ENCODE measurements at regions not wholly inside any gene's neighbourhood (a gene's known extent, or its start where the extent isn't known, plus 50 kb on each side); places are given as distances from the start of the nearest gene placed in this dataset.
A peak's percentile ranks its signal among the peaks of the same experiment; 100 is the strongest.

DNA sequence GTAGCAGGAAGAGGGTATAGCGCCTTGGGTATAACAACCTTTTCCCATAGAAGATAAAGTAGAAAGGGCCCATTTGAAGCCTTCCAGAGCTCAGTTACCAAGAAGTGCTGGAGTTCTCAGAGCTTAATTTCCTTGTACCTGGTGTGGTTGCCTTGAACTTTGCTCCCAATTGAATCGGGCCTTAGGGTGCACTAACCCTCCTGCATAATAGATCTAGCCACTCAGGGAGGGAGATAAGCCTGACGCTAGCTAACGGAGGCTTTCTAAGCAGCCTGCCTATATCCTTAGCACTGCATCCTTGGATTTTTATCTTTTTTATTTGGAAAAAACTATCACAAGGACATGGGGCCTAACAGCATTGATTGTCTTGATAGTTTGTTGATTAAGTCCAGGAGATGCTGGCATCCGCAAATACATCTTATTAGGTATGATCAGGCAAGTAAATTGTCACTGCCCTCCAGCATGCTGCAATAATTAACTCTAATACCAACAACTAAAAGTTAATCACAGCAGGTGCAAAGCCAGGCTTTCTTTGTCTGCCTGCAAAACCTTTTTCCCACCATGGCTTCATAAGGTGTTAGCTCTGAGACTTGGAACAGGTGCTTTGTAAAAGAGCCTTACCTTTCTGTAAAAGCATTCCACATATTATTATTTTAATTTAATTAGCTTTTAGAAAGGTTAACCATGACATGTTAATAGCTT is 199.4 kb downstream of the SREK1 start:
- H3K4me3 ChIP-seq (ENCODE audit: low read length), result no peak overlapping the region
- no peak for DNase-seq (ENCODE audit: low read depth, low spot score)

DNA sequence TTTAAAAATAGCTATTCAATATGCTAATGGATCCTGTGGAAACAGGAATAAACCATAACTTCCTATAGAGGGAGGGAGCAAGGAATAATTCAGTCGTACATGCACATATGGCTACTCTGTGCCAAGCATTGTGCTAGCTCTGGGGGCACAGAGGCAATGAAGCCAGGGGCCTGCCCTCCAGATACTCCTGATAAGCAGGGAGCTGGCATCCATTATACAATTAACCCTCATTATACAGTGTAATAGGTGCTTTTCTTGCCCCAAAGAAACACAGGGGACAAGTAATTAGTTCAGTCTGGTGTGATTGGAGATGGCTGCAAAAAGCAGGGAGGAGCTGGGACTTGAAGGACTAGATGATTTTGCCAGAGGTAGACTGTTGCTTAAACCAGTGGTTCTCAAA is 200.4 kb downstream of the SREK1 start:
- DNase-seq (ENCODE audit: low read depth, low spot score), result no peak
- H3K4me3 ChIP-seq (ENCODE audit: low read length), result no peak overlapping the region

DNA sequence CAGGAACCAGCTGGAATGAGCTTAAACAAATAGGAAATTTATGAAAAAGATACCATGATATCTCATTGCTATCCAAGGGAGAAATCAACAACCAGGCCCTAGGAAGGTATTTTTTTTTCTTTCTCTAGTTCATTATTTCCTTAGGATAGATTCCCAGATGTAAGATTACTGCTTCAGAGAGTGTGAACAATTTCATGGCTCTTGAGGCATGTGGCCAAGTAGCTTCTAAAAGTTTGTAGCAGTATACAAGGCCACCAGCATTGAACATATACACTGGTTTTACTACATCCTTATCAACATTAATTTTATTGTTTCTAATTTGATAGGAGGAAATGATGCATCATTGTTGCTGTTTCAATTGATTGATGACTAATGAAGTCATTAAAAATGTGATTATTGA is 201.2 kb downstream of the SREK1 start:
- DNase-seq (ENCODE audit: low read depth, low spot score), result no peak
- no peak overlapping the region for H3K4me3 ChIP-seq (ENCODE audit: low read length)

DNA sequence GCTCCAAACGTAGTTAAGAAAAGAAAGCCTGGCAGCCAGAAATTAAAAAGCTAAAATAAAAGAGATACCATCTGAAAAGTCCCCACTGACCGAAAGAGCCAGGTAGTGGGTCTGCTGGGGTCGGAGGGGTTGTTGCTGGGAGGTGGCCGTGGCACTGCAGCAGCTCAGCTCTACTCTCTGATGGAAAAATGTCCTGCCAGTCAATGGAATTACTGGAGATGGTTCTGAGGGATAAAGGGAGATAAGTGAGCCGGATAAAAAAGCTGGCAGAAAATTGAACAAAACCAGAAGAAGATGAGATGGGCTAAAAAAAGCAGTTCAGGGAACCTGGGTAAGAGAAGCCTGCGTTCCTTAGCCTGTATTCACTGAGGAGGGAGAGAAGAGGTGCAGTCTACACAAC is 202.8 kb downstream of the SREK1 start:
- no peak overlapping the region for H3K4me3 ChIP-seq (ENCODE audit: low read length)
- DNase-seq (ENCODE audit: low read depth, low spot score), result no peak

DNA sequence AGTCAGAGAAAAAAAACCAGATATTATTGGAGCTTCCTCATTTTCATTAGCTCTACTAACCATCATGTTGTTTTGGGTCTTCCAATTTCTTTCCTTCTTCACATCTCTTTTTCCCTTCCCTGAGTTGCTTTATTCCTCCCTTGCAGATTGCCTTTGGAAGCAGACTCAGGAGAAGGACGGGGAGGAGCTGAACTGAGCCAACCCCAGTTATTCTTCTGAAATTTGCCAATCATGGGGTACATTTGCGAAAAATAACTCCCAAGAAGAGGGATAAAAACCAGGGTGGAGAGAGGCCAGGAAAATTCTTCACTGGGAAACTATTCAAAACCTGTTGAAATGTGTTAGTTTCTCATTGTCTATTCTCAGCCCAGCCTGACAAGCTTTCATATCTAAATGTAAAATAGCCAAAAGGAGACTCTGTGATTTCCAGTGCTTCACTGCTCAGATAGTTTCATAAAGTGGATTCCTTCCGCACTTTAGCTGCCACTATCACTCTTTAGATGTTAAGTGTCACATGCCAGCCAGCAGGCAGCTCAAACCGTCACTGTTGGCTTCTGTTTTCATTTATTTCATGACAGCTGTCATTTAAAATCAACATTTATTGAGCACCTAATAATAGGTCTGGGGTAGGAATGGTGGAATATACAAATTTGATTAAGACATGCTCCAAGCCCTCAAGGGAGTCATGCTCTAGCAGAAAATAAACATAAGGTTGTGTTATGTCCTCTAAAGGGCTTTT is 204.5 kb downstream of the SREK1 start:
- no peak for DNase-seq (ENCODE audit: low read depth, low spot score)

DNA sequence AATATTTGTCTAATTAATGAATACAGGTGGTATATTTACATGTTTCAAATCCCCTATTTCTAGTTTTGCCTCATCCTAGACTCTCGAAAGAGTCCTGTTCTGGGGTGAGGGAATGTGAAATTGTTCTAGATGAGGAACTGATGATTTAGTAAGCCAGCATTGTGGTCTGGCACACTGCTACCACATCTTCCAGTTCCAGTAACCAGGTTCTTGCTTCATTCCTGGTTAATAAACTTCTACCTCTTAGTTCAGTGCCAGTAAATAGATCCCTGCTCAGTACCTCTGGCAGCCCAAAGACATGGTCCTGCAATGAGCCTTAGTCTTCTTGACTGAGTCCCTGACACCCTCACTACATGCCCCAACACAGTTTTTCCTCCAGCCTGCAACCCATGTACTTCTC is 207.7 kb downstream of the SREK1 start:
- H3K4me3 ChIP-seq (ENCODE audit: low read length), result no peak overlapping the region
- DNase-seq (ENCODE audit: low read depth, low spot score), result no peak

More for the DNA sequence above, 204.5 kb downstream of the SREK1 start:
- H3K4me3 ChIP-seq (ENCODE audit: low read length), result no peak overlapping the region

DNA sequence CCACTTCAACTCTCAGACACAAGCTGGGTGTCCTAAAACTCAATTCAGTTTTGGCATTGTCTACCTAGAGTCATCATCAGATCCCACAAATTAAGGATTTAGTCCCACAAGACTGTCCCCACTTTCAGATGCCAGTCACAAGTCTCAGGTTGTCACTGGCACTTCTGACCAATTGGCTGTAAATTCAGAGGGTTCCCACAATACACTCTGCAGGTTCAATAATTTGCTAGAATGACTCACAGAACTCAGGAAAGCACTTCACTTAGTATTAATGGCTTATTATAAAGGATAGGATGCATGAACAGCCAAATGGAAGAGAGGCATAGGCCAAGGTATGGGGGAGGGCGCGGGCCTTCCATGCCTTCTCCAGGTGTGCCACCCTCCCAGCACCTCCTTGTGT is 209.1 kb downstream of the SREK1 start:
- H3K4me3 ChIP-seq (ENCODE audit: low read length), result no peak overlapping the region

DNA sequence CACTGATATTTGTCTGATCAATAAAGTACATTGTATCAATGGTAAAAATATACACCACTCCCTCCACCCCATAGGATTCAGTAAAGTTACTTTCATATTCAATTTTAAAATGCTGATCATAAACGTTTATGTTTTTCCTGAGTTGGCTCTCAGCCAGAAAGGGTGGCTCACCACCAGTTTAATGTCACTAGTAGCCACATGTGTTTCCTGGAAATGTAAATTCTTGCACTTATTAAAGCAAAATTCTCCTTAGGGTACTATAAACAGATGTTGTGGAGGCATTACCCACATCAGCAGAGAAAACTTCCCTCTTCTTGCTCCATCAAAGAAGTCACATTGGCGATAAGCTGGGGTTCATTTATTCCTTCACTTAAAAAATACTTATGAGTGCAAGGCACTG is 210.3 kb downstream of the SREK1 start:
- DNase-seq (ENCODE audit: low read depth, low spot score), result peak; percentile 1
- H3K4me3 ChIP-seq (ENCODE audit: low read length), result no peak overlapping the region

More for the DNA sequence above, 209.1 kb downstream of the SREK1 start:
- no peak for DNase-seq (ENCODE audit: low read depth, low spot score)

DNA sequence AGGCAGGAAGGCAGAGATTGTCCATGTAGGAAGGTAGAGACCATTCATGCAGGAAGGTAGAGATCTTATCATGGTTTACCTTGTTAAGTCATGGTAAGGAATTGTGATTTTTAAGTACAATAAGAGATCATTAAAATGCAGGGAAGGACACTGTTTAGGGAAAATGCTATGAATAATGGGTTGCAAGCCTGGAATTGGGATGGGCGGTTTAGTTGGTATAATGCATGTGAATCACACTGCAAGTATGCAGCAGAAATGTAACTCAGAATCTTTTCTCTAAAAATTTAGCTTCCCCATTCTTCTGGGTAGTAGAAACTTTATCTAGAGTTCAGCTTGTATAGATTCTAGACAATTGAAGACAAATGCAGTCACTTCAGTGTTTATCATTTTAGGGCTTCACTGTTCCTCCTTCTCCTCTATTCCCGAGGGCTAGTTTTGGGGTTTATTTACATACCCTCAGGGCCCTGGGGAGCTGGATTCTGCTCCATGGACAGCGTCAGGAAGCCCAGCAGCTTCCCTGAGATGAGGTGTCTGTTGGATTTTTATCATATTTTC is 212.0 kb downstream of the SREK1 start:
- no peak for DNase-seq (ENCODE audit: low read depth, low spot score)
- no peak overlapping the region for H3K4me3 ChIP-seq (ENCODE audit: low read length)

DNA sequence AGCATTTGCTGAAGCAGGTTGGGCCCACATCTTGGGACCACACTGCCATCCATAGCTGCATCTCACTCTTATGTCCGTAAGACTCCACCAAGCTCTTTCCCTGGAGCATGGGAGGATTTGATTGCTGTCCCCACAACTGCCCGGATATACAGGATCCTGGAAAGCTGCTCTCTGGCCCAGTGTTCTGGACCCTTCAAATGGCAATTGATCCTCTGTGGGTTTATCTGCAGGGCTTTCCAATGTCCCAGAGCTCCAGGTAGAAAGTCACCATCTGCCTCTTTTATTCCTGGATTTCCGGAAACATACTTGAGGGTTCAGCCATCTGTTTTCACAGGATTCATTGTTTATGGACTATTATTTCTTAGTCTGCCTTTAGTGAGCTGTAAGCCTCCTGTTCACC is 214.6 kb downstream of the SREK1 start:
- DNase-seq (ENCODE audit: low read depth, low spot score), result no peak
- H3K4me3 ChIP-seq (ENCODE audit: low read length), result no peak overlapping the region

DNA sequence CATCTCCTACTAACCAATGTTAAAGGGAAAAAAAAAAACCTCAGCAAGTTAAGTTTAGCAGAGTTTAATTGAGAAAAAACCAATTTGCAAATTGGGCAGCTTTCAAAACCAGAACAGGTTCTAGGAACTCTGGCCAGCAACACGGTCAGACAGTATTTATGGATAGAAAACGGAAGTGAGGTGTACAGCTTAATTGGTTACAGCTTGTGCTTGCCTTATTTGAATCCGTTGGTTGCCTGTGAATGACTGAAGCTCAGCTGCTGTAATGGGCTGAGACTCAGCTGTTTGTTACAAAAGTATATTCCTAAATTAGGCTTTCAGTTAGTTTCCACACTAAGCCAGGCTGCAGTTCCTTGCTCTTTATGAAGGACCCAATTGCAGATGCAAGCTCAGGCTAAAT is 217.0 kb downstream of the SREK1 start:
- DNase-seq (ENCODE audit: low read depth, low spot score), result no peak
- H3K4me3 ChIP-seq (ENCODE audit: low read length), result no peak overlapping the region

DNA sequence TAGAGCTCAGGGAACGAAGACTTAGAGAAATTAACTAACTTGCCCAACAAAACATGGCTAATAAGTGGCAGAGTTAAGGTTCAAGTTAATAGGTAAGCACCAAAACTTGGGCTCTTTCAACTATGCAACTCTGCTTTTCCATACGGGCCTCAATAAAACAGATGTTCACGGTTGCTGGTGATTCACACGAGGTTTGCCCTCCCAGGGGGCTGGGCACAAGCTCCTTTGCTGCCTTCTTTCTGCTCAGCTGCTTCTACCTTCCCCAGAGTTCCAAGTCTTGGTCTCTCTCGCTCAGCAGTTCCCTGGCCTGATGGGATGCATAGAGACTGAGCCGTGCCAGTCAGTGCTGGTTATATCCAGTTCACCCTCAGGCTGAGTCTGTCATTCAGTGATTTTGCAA is 217.9 kb downstream of the SREK1 start:
- H3K4me3 ChIP-seq (ENCODE audit: low read length), result no peak overlapping the region
- no peak for DNase-seq (ENCODE audit: low read depth, low spot score)

DNA sequence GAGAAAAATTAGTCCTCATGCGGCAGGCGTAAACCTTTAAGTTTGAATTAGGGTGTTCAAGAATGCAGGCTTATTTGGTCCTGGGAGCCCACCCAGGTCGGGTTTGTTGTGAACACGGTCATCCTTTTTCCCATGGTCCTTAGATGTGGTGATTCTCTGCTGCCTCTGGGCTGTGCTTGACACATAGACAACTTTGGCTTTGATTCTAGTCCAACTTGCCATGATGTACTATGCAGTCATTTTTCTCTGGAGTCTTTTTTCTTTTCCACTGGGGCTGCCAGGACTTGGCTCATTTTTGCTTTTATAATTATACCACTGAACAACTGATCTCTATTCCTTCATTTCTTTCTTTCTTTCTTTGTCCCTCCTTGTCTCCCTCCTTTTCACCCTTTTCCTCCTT is 218.6 kb downstream of the SREK1 start:
- no peak overlapping the region for H3K4me3 ChIP-seq (ENCODE audit: low read length)
- no peak for DNase-seq (ENCODE audit: low read depth, low spot score)

DNA sequence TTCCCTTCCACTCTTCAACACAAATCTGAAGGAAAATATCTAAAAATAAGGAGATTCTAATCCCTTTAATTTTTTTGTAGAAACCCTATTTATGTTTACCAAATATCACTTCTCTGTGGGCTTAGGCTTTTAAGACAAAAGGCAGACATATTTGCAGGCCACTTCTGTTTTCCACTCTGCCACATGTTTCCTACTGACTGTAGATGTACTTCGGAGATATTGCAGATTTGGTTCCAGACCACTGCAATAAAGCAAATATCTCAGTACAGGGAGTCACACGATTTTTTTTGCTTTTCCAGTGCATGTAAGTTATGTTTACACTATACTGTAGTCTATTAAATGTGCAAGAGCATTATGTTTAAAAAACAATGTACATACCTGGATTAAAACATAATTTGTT is 219.0 kb downstream of the SREK1 start:
- DNase-seq (ENCODE audit: low read depth, low spot score), result no peak
- no peak overlapping the region for H3K4me3 ChIP-seq (ENCODE audit: low read length)

DNA sequence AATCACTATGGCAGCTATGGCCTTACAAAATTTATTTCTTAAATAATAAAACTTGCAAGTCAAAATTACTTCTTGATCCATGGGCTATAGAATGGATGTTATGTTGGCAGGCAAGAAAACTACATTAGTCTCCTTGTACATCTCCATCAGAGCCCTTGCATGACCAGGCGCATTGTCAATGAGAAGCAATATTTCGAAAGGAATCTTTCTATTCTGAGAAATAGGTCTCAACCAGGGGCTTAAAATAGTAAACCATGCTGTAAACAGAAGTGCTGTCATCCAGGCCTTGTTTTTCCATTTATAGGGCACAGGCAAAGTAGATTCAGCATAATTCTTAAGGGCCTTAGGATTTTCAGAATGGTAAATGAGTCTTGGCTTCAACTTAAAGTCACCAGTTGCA is 220.1 kb downstream of the SREK1 start:
- H3K4me3 ChIP-seq (ENCODE audit: low read length), result no peak overlapping the region

DNA sequence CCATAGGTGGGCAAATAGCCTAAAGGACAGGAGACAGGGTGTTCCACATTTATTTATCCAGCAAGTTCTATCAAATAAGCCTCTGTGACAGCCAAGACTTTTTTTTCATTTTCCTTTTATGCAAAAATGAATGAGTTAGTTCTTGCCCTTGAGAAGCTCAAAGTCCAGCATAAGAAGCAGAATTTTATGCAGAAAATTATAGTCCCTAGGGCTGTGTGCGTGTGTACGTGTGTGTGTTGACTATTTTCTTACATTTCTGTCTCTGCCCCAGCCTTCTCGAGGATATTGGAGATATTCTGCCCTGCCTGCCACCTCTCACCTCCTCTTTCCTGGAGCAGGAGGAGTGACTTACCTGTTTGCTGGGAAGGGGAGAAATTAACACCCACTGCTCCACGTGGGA is 221.9 kb downstream of the SREK1 start:
- no peak overlapping the region for H3K4me3 ChIP-seq (ENCODE audit: low read length)
- no peak for DNase-seq (ENCODE audit: low read depth, low spot score)

More for the DNA sequence above, 220.1 kb downstream of the SREK1 start:
- no peak for DNase-seq (ENCODE audit: low read depth, low spot score)

DNA sequence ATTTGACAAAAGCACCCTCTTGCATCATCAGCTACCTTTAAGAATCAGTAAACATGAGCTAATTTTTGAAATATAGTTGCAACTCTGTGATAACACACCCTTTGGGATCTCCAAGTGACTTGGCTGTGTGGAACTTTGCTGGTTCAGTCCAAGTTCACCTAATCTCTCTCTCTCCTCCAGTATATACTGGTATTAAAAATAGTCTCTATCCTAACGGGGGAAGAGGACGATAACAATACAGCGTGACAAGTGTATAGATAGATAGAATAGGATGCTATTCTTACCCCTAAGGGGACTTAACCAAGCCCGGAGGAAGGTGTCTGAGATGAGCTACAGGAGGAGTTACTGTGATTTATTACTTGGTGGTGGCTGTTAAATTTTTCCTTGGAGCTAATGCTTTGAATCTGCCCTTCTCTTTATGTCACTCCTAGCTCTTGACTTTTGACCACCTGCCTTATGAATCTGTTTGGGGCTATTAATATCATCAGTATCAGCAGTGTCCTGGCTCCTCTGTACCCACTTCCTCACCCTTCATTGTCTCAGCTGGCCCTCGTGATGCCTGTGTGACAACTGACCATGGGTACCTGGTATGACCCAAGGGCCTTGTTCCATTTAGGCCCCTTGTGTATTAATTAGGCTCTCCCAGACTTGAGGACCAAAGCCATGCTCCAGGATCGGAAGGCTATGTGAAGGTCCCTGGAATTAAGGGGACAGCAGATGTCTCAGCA is 223.9 kb downstream of the SREK1 start:
- DNase-seq (ENCODE audit: low read depth, low spot score), result no peak
- H3K4me3 ChIP-seq (ENCODE audit: low read length), result no peak overlapping the region

DNA sequence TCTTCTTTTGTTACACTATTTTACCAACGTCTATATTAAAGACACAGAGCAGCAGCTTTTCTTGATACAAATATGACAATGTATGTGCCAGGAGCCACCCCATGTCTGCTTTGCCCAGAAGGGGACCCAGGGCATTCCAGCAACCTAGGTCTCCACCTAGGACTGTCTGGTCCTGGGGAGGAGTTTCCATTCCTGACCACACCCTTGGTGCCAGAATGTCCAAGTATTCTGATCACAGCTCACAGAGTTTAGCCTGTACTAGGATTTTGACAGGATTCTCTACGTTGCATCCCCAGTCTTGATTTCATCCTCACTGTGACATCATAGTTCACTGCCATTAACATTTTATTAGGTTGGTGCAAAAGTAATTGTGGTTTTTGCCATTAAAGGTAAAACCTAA is 224.7 kb downstream of the SREK1 start:
- H3K4me3 ChIP-seq (ENCODE audit: low read length), result no peak overlapping the region

DNA sequence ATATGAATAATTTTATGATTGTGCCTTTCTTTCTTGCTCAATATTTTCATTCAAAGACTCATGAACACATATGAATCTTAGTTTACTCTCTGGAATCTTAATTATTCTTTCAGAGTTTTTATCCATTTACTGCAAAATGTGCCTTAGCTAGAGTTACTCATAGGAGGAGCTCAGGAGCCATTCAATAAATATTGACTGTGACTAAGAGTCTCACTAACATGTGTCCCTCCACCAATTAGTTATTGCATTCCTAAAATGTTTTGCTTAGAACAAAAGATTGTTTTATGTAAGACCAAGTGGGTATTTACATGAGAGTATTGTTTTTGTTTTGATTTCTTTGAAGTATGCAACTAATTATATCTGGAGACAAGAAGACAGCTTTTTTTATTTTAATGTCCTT is 218.4 kb upstream of the MAST4 start:
- DNase-seq (ENCODE audit: low read depth, low spot score), result no peak

More for the DNA sequence above, 224.7 kb downstream of the SREK1 start:
- no peak for DNase-seq (ENCODE audit: low read depth, low spot score)

DNA sequence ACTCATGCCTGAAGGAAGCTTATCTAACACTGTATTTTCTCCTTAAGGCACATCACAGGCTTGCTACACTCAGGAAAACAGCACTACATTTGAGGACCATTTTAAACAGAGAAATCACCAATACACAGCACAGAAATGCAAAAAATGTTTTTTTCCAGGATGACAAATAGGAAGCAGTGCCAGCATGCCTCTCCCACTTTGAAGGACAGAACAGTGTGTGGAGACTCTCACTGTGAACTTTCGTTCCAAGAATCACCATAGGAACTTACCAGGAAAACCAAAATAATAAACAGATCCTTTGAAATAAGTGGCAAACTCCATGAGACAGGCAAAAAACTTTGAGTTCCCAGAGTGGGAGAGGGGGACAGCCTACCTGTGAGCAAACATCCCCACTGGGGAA is 217.8 kb upstream of the MAST4 start:
- no peak for DNase-seq (ENCODE audit: low read depth, low spot score)

More for the DNA sequence above, 218.4 kb upstream of the MAST4 start:
- no peak overlapping the region for H3K4me3 ChIP-seq (ENCODE audit: low read length)

More for the DNA sequence above, 217.8 kb upstream of the MAST4 start:
- H3K4me3 ChIP-seq (ENCODE audit: low read length), result no peak overlapping the region

All from Jurkat, Clone E6-1 (cell line).